PC-9 (cell line): ENCODE measurements at regions not wholly inside any gene's neighbourhood (a gene's known extent, or its start where the extent isn't known, plus 50 kb on each side); places are given as distances from the start of the nearest gene placed in this dataset.
A peak's percentile ranks its signal among the peaks of the same experiment; 100 is the strongest.
"Not testable (repeated sequence)": the region's sequence is repeated elsewhere in the genome, so short reads cannot be mapped to it uniquely, and the experiment has no call there.

Experiments
- BruUV-seq: library from RNA; stranded (reverse); fragments of 400-500 nt; replicated peaks from 2 replicates; lab custom pipeline; 2021; lab: Mats Ljungman, UMichigan
- CTCF ChIA-PET: fragments of 300-600 bp; sonication (Branson Sonifier 250); formaldehyde crosslinking; loops from one replicate; lab custom pipeline; 2022; ENCODE audit warnings: antibody characterized with exemption; lab: Charles Lee
- POLR2A ChIA-PET: fragments of 300-600 bp; sonication (Branson Sonifier 250); formaldehyde crosslinking; loops from one replicate; lab custom pipeline; 2022; ENCODE audit warnings: antibody characterized with exemption; ENCODE audit not compliant: unreplicated experiment; lab: Charles Lee
- DNase-seq, 2 experiments: peaks; one replicate each; pipeline versions ENCODE4 v3.0.0 to v3.0.0-alpha.2; 2015 to 2022; ENCODE audit warnings: mixed read lengths in 1 of 2
- H2AFZ ChIP-seq: fragments of 200-600 bp; sonication (generic); 2 replicates; pipeline ENCODE4 v1.8.1; 2017; ENCODE audit warnings: antibody characterized with exemption
- H3F3A ChIP-seq: fragments of 200-600 bp; sonication (generic); 2 replicates; pipeline ENCODE4 v1.8.1; 2017; ENCODE audit warnings: antibody characterized with exemption, mild to moderate bottlenecking, low read depth; ENCODE audit not compliant: insufficient read depth
- H3K27ac ChIP-seq: fragments of 200-600 bp; sonication (generic); 2 replicates; pipeline ENCODE4 v1.6.1; 2016; ENCODE audit warnings: mixed run types
- H3K27me3 ChIP-seq: fragments of 200-600 bp; sonication (generic); 2 replicates; pipeline ENCODE4 v1.6.1; 2016; ENCODE audit warnings: low read depth, mixed run types; ENCODE audit not compliant: insufficient read depth
- H3K36me3 ChIP-seq: fragments of 200-600 bp; sonication (generic); 2 replicates; pipeline ENCODE4 v1.6.1; 2016; ENCODE audit warnings: low read depth, mixed run types
- H3K4me1 ChIP-seq: fragments of 200-600 bp; sonication (generic); replicated peaks from 2 replicates; pipeline ENCODE4 v1.6.1; 2016; ENCODE audit warnings: mixed run types; ENCODE audit not compliant: insufficient read depth
- H3K4me2 ChIP-seq: fragments of 200-600 bp; sonication (generic); 2 replicates; pipeline ENCODE4 v1.6.1; 2017; ENCODE audit warnings: mixed run types
- H3K4me3 ChIP-seq: fragments of 200-600 bp; sonication (generic); 2 replicates; pipeline ENCODE4 v1.6.1; 2016; ENCODE audit warnings: mixed run types
- H3K79me2 ChIP-seq: fragments of 200-600 bp; sonication (generic); 2 replicates; pipeline ENCODE4 v1.6.1; 2017; ENCODE audit warnings: low read depth, mixed run types
- H3K9me2 ChIP-seq: fragments of 200-600 bp; sonication (generic); 2 replicates; pipeline ENCODE4 v1.8.1; 2017; ENCODE audit warnings: mild to moderate bottlenecking; ENCODE audit not compliant: insufficient read depth
- H3K9me3 ChIP-seq: fragments of 200-600 bp; sonication (generic); 2 replicates; pipeline ENCODE4 v1.8.1; 2016; ENCODE audit warnings: low read depth; ENCODE audit not compliant: insufficient read depth
- H4K20me1 ChIP-seq: fragments of 200-600 bp; sonication (generic); 2 replicates; pipeline ENCODE4 v1.8.1; 2017; ENCODE audit not compliant: insufficient read depth
- CTCF ChIP-seq: fragments of 200-600 bp; sonication (generic); conservative IDR thresholded peaks from 2 replicates; pipeline ENCODE4 v1.6.1; 2017; ENCODE audit warnings: mixed run types, antibody characterized with exemption, mild to moderate bottlenecking, moderate library complexity
- EZH2 ChIP-seq: fragments of 200-600 bp; sonication (generic); IDR thresholded peaks from 2 replicates; pipeline ENCODE4 v1.8.0; 2017; ENCODE audit warnings: antibody characterized with exemption, low read depth
- intact Hi-C: fragments of 100-400 bp; cut with micrococcal nuclease; formaldehyde crosslinking; loops from one replicate; pipeline ENCODE4 v1.10.0; 2022; ENCODE audit not compliant: unreplicated experiment

- H3K4me2 ChIP-seq = no peak overlapping the region
- peaks cover 6% of the 10 kb centered on the region; the same call in 1 of the 2 replicates for H3K4me1 ChIP-seq
- TF ChIP-seq CTCF = no peak
- TF ChIP-seq EZH2 = no peak
- H3F3A ChIP-seq = no peaks in the 10 kb centered on the region
- H2AFZ ChIP-seq = no peak overlapping the region
- H4K20me1 ChIP-seq = no peaks in the 10 kb centered on the region
- ChIA-PET POLR2A (no interaction called here), CTCF (no interaction called here)
- no peaks in the 10 kb centered on the region for H3K79me2 ChIP-seq
- H3K9me2 ChIP-seq = no peaks in the 10 kb centered on the region
- no peak overlapping the region for H3K27ac ChIP-seq
- no TSS peak for BruUV-seq
- H3K9me3 ChIP-seq = no peaks in the 10 kb centered on the region
- intact Hi-C loops = no loop called here
- no peaks in the 10 kb centered on the region for H3K27me3 ChIP-seq
- DNase-seq = no peak
- no peak overlapping the region for H3K4me3 ChIP-seq
- no peaks in the 10 kb centered on the region for H3K36me3 ChIP-seq
Observed at GRCh38 chr5:13346401-13346800, 598.1 kb downstream of the DNAH5 start.

- no TSS peak for BruUV-seq
- H3F3A ChIP-seq = no peaks in the 10 kb centered on the region
- TF ChIP-seq EZH2 = no peak
- TF ChIP-seq CTCF = no peak
- no peaks in the 10 kb centered on the region for H4K20me1 ChIP-seq
- DNase-seq = peak in 1 of 2 experiments; percentile 3
- H3K27ac ChIP-seq = no peak overlapping the region
- H2AFZ ChIP-seq = no peak overlapping the region
- H3K36me3 ChIP-seq = no peaks in the 10 kb centered on the region
- H3K4me2 ChIP-seq = no peak overlapping the region
- ChIA-PET POLR2A (no interaction called here), CTCF (no interaction called here)
- H3K4me3 ChIP-seq = no peak overlapping the region
- no peaks in the 10 kb centered on the region for H3K27me3 ChIP-seq
- H3K4me1 ChIP-seq = peaks cover 10% of the 10 kb centered on the region; the same call in 1 of the 2 replicates
- no peaks in the 10 kb centered on the region for H3K9me2 ChIP-seq
- intact Hi-C loops = no loop called here
- 0 out of 2 replicates have a peak, but pooled peaks cover 12% of the 10 kb centered on the region for H3K9me3 ChIP-seq
- no peaks in the 10 kb centered on the region for H3K79me2 ChIP-seq
Observed at GRCh38 chr5:13339093-13339492, 605.4 kb downstream of the DNAH5 start.

GRCh38 chr5:13335026-13335425 is 609.5 kb downstream of the DNAH5 start:
- H3K79me2 ChIP-seq, H3K27ac ChIP-seq, DNase-seq, H2AFZ ChIP-seq, BruUV-seq, H3K4me2 ChIP-seq, H3K27me3 ChIP-seq, H3F3A ChIP-seq, POLR2A ChIA-PET, intact Hi-C loops, H3K4me1 ChIP-seq, CTCF ChIA-PET, H3K36me3 ChIP-seq, H3K4me3 ChIP-seq, H4K20me1 ChIP-seq, H3K9me2 ChIP-seq: not testable (repeated sequence)
- H3K9me3 ChIP-seq = 0 out of 2 replicates have a peak, but pooled peaks cover 12% of the 10 kb centered on the region

- intact Hi-C loops = no loop called here
- no peaks in the 10 kb centered on the region for H3K9me2 ChIP-seq
- H3K4me1 ChIP-seq = peaks cover 13% of the 10 kb centered on the region; the same call in 1 of the 2 replicates
- ChIA-PET CTCF (no interaction called here), POLR2A (no interaction called here)
- H3K4me3 ChIP-seq = no peak overlapping the region
- H3K4me2 ChIP-seq = no peak overlapping the region
- H3K9me3 ChIP-seq = no peaks in the 10 kb centered on the region
- H4K20me1 ChIP-seq = no peaks in the 10 kb centered on the region
- no peak overlapping the region for H3K27ac ChIP-seq
- TF ChIP-seq CTCF = no peak
- TF ChIP-seq EZH2 = no peak
- H3K27me3 ChIP-seq = no peaks in the 10 kb centered on the region
- DNase-seq = no peak
- no TSS peak for BruUV-seq
- H3F3A ChIP-seq = no peaks in the 10 kb centered on the region
- H3K36me3 ChIP-seq = no peaks in the 10 kb centered on the region
- no peaks in the 10 kb centered on the region for H3K79me2 ChIP-seq
- no peak overlapping the region for H2AFZ ChIP-seq
Observed at GRCh38 chr5:13331585-13331984, 612.9 kb downstream of the DNAH5 start.
